IMR-90 (cell line): ENCODE measurements at regions not wholly inside any gene's neighbourhood (a gene's known extent, or its start where the extent isn't known, plus 50 kb on each side); places are given as distances from the start of the nearest gene placed in this dataset.

Source experiments
- ATAC-seq: fragments of 200-7000 bp; cut with Tn5 transposase; 2 replicates; pipeline ENCODE4 v1.9.1; 2020; ENCODE audit warnings: low read depth, mild to moderate bottlenecking, moderate library complexity
- BruUV-seq: library from RNA; stranded (reverse); fragments of 400-500 nt; replicated peaks from 2 replicates; lab custom pipeline; 2021; lab: Mats Ljungman, UMichigan
- CTCF ChIA-PET: fragments of 300-600 bp; formaldehyde crosslinking; extraction: SDS; loops from one replicate; lab custom pipeline; 2021; ENCODE audit warnings: antibody characterized with exemption; lab: Yijun Ruan, JAX
- POLR2A ChIA-PET: fragments of 300-600 bp; sonication (Branson Sonifier 250); formaldehyde crosslinking; loops from one replicate; lab custom pipeline; 2022; ENCODE audit warnings: antibody characterized with exemption; ENCODE audit not compliant: unreplicated experiment; lab: Charles Lee
- DNase-seq: peaks from one replicate; pipeline ENCODE4 v3.0.0; 2013
- H2AFZ ChIP-seq: replicated peaks from 2 replicates; pipeline ENCODE3; 2013; ENCODE audit warnings: low read length, mild to moderate bottlenecking; ENCODE audit not compliant: poor library complexity
- H2AK5ac ChIP-seq: 2 replicates; pipeline ENCODE4 v1.6.1; 2013; ENCODE audit warnings: low read depth, low read length, inconsistent platforms
- H2AK9ac ChIP-seq: replicated peaks from 2 replicates; pipeline ENCODE3; 2013; ENCODE audit warnings: mild to moderate bottlenecking, low read depth, low read length, moderate library complexity; ENCODE audit not compliant: poor library complexity
- H2BK120ac ChIP-seq: 2 replicates; pipeline ENCODE4 v1.6.1; 2013; ENCODE audit warnings: low read depth, low read length, inconsistent platforms
- H2BK15ac ChIP-seq: 3 replicates; pipeline ENCODE4 v1.6.1; 2013; ENCODE audit warnings: low read depth, low read length, inconsistent platforms
- H2BK20ac ChIP-seq: 2 replicates; pipeline ENCODE4 v1.6.1; 2013; ENCODE audit warnings: low read depth, mild to moderate bottlenecking, inconsistent platforms, low read length, moderate library complexity
- H2BK5ac ChIP-seq: 2 replicates; pipeline ENCODE4 v1.6.1; 2013; ENCODE audit warnings: mild to moderate bottlenecking, low read depth, low read length, inconsistent platforms; ENCODE audit not compliant: poor library complexity, severe bottlenecking
- H3K14ac ChIP-seq: replicated peaks from 2 replicates; pipeline ENCODE4 v1.6.1; 2013; ENCODE audit warnings: low read depth, low read length, inconsistent platforms
- H3K18ac ChIP-seq: 2 replicates; pipeline ENCODE4 v1.6.1; 2013; ENCODE audit warnings: low read depth, low read length, control low read depth
- H3K23ac ChIP-seq: 2 replicates; pipeline ENCODE4 v1.6.1; 2013; ENCODE audit warnings: low read depth, low read length, inconsistent platforms
- H3K27ac ChIP-seq: 2 replicates; pipeline ENCODE4 v1.5.1; 2013; ENCODE audit warnings: mild to moderate bottlenecking, control low read depth, low read length; ENCODE audit not compliant: insufficient read depth
- H3K27me3 ChIP-seq: 2 replicates; pipeline ENCODE4 v1.6.1; 2013; ENCODE audit warnings: low read length; ENCODE audit not compliant: control insufficient read depth, insufficient read depth
- H3K36me3 ChIP-seq: 2 replicates; pipeline ENCODE4 v1.6.1; 2013; ENCODE audit warnings: low read length, mixed read lengths; ENCODE audit not compliant: control insufficient read depth, insufficient read depth
- H3K4ac ChIP-seq: 2 replicates; pipeline ENCODE4 v1.6.1; 2013; ENCODE audit warnings: low read depth, low read length, inconsistent platforms
- H3K4me1 ChIP-seq: 2 replicates; pipeline ENCODE4 v1.6.1; 2013; ENCODE audit warnings: low read length, mixed read lengths; ENCODE audit not compliant: control insufficient read depth, insufficient read depth
- H3K4me2 ChIP-seq: 2 replicates; pipeline ENCODE4 v1.6.1; 2013; ENCODE audit warnings: low read depth, mild to moderate bottlenecking, control low read depth, low read length, moderate library complexity
- H3K4me3 ChIP-seq: 2 replicates; pipeline ENCODE4 v1.5.1; 2013; ENCODE audit warnings: low read depth, mild to moderate bottlenecking, control low read depth, low read length, moderate library complexity; ENCODE audit not compliant: insufficient read depth
- H3K56ac ChIP-seq: 2 replicates; pipeline ENCODE4 v1.6.1; 2013; ENCODE audit warnings: low read length, inconsistent platforms; ENCODE audit not compliant: insufficient read depth; ENCODE audit errors: extremely low read depth
- H3K79me1 ChIP-seq, 2 experiments: 2 replicates each; pipeline ENCODE4 v1.6.1; 2013; ENCODE audit warnings: low read length in 2 of 2, inconsistent platforms in 1 of 2, low read depth in 1 of 2
- H3K9ac ChIP-seq: 2 replicates; pipeline ENCODE4 v1.6.1; 2013; ENCODE audit warnings: low read depth, low read length, control low read depth
- H3K9me1 ChIP-seq: 2 replicates; pipeline ENCODE4 v1.6.1; 2013; ENCODE audit warnings: low read length, inconsistent platforms; ENCODE audit not compliant: insufficient read depth
- H3K9me3 ChIP-seq: 2 replicates; pipeline ENCODE4 v1.6.1; 2013; ENCODE audit warnings: low read length; ENCODE audit not compliant: control insufficient read depth, insufficient read depth
- H4K20me1 ChIP-seq: 2 replicates; pipeline ENCODE4 v1.6.1; 2013; ENCODE audit warnings: low read length, inconsistent platforms; ENCODE audit not compliant: insufficient read depth
- H4K5ac ChIP-seq: 2 replicates; pipeline ENCODE4 v1.6.1; 2013; ENCODE audit warnings: mild to moderate bottlenecking, low read depth, low read length, control low read depth
- H4K8ac ChIP-seq, 2 experiments: 2 replicates each; pipeline ENCODE4 v1.6.1; 2013; ENCODE audit warnings: low read depth in 2 of 2, low read length in 2 of 2, control low read depth in 1 of 2, inconsistent platforms in 1 of 2
- H4K91ac ChIP-seq: 2 replicates; pipeline ENCODE4 v1.6.1; 2013; ENCODE audit warnings: low read depth, low read length, inconsistent platforms; ENCODE audit not compliant: insufficient read depth
- BHLHE40 ChIP-seq: fragments of 150-350 bp; IDR thresholded peaks from 2 replicates; pipeline ENCODE4 v1.6.1; 2016; ENCODE audit warnings: mild to moderate bottlenecking, low read depth, low read length
- CTCF ChIP-seq: conservative IDR thresholded peaks from 2 replicates; pipeline ENCODE4 v1.5.1; 2012; ENCODE audit warnings: mild to moderate bottlenecking, low read depth, low read length, improper control_type of control experiment
- WGBS, 2 experiments: methylation state at CpG; one replicate each; pipeline versions ENCODE4 v1.1.5 to v1.1.7; 2013; ENCODE audit warnings: missing lambda C conversion rate in 2 of 2; ENCODE audit not compliant: insufficient read length in 1 of 2; ENCODE audit errors: extremely low coverage in 2 of 2; 5-methylcytosine and 5-hydroxymethylcytosine counted together
- dilution Hi-C: fragments of 300-500 bp; cut with HindIII; formaldehyde crosslinking; loops from one replicate; pipeline ENCODE4 v1.14.3; 2018; ENCODE audit warnings: low sequenced_read_pairs; ENCODE audit not compliant: unreplicated experiment
- in situ Hi-C: fragments of 300-500 bp; cut with MboI; formaldehyde crosslinking; loops from 3 replicates; pipeline ENCODE4 v1.14.3; 2019; ENCODE audit warnings: low sequenced_read_pairs, inconsistent platforms, mixed read lengths
- intact Hi-C: fragments of 100-400 bp; cut with micrococcal nuclease; formaldehyde crosslinking; loops from 2 replicates; pipeline ENCODE4 v1.10.0; 2022

DNA sequence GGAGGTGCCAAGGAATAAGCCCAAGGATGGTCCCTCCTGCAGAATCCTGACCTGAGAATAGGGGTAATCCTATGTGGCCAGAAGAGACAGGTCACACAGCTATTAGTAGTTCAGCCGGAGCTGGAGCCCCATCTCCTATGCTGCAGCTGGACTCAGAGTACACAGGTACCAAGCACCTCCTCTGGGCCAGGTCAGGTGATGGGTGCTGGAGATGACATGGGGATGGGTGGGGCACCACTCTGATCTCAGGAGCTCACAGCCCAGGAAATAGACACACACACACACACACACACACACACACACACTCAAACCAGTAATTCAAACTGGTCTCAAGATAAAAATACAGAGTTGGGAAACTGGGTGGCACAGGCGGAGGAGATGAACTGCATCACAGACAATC, 54.2 kb upstream of the SSBP3 start:
- POLR2A ChIA-PET = no interaction called here
- no TSS peak for BruUV-seq

More for the DNA sequence above, 54.2 kb upstream of the SSBP3 start:
- no CpG with 5 or more reads among the region's 2 CpGs for WGBS, 2 experiments
- ATAC-seq (no peak), DNase-seq (no peak)
- Histone ChIP-seq H3K18ac (no peak overlapping the region), H3K4me1 (no peaks in the 10 kb centered on the region; the same call in 1 of the 2 replicates), H2AK5ac (no peak overlapping the region), H2BK120ac (no peak overlapping the region), H4K91ac (no peak overlapping the region), H3K4me3 (no peak overlapping the region), H4K20me1 (no peaks in the 10 kb centered on the region), H3K27me3 (peaks cover 16% of the 10 kb centered on the region), H3K14ac (no peak overlapping the region), H3K9me3 (no peaks in the 10 kb centered on the region), H4K5ac (no peak overlapping the region), H3K9me1 (peaks cover 2% of the 10 kb centered on the region; the same call in 1 of the 2 replicates), H2AFZ (no peak overlapping the region), H2AK9ac (no peak overlapping the region), H3K56ac (no peak overlapping the region), H3K9ac (no peak overlapping the region), H2BK5ac (no peak overlapping the region), H4K8ac (no peak overlapping the region), H2BK20ac (no peak overlapping the region), H3K23ac (no peak overlapping the region), H2BK15ac (no peak overlapping the region), H3K4me2 (no peak overlapping the region), H3K79me1 (no peaks in the 10 kb centered on the region), H3K27ac (no peak overlapping the region), H3K4ac (no peak overlapping the region), H3K36me3 (no peaks in the 10 kb centered on the region)
- CTCF ChIA-PET = no interaction called here
- intact Hi-C loops = no loop called here
- in situ Hi-C loops = no loop called here
- dilution Hi-C loops = no loop called here
- TF ChIP-seq CTCF = no peak
- no peak for TF ChIP-seq BHLHE40
